Liver (tissue), 3 donors: ENCODE measurements at regions not wholly inside any gene's neighbourhood (a gene's known extent, or its start where the extent isn't known, plus 50 kb on each side); places are given as distances from the start of the nearest gene placed in this dataset.
"Not testable (repeated sequence)": the region's sequence is repeated elsewhere in the genome, so short reads cannot be mapped to it uniquely, and the experiment has no call there.

Experiments used
- FOXA2 ChIP-seq: IDR thresholded peaks from 2 replicates; pipeline ENCODE4 v1.6.1; 2016; ENCODE audit warnings: antibody characterized with exemption
- HNF4G ChIP-seq: IDR thresholded peaks from 2 replicates; pipeline ENCODE4 v1.6.1; 2016; ENCODE audit warnings: antibody characterized with exemption
- TAF1 ChIP-seq: conservative IDR thresholded peaks from 2 replicates; pipeline ENCODE4 v1.6.1; 2016; ENCODE audit warnings: antibody characterized with exemption, mild to moderate bottlenecking
- YY1 ChIP-seq: IDR thresholded peaks from 2 replicates; pipeline ENCODE4 v1.6.1; 2016; ENCODE audit warnings: antibody characterized with exemption, mild to moderate bottlenecking
- TF ChIP-seq, protein P1 (sequence below): fragments of 150-350 bp; IDR thresholded peaks from 2 replicates; pipeline ENCODE4 v1.5.1; 2017; ENCODE audit warnings: improper control_type of control experiment, low read depth, low read length; ENCODE audit not compliant: missing input control
- TF ChIP-seq, protein P2 (sequence below): IDR thresholded peaks from 2 replicates; pipeline ENCODE4 v1.6.1; 2016; ENCODE audit warnings: antibody characterized with exemption, mild to moderate bottlenecking
- TF ChIP-seq, protein P3 (sequence below): IDR thresholded peaks from 2 replicates; pipeline ENCODE4 v1.6.1; 2016; ENCODE audit warnings: antibody characterized with exemption
- donor health status: healthy.
- donor health status: healthy.

DNA sequence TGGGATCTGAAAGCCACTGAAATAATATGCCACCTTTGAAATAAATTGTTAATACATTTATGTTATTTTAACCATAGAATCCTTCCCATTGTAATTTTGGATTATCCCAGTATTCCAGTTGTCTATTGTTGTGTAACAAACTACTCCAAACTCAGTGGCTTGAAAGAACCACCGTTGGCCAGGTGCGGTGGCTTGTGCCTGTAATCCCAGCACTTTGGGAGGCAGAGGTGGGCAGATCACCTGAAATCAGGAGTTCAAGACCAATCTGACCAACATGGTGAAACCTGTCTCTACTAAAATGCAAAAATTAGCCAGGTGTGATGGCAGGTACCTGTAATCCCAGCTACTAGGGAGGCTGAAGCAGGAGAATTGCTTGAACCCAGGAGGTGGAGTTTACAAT lies 217.6 kb downstream of the IRX2 start:
- TF ChIP-seq, protein P1, sequence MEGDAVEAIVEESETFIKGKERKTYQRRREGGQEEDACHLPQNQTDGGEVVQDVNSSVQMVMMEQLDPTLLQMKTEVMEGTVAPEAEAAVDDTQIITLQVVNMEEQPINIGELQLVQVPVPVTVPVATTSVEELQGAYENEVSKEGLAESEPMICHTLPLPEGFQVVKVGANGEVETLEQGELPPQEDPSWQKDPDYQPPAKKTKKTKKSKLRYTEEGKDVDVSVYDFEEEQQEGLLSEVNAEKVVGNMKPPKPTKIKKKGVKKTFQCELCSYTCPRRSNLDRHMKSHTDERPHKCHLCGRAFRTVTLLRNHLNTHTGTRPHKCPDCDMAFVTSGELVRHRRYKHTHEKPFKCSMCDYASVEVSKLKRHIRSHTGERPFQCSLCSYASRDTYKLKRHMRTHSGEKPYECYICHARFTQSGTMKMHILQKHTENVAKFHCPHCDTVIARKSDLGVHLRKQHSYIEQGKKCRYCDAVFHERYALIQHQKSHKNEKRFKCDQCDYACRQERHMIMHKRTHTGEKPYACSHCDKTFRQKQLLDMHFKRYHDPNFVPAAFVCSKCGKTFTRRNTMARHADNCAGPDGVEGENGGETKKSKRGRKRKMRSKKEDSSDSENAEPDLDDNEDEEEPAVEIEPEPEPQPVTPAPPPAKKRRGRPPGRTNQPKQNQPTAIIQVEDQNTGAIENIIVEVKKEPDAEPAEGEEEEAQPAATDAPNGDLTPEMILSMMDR, result not testable (repeated sequence)
- TF ChIP-seq, protein P2, sequence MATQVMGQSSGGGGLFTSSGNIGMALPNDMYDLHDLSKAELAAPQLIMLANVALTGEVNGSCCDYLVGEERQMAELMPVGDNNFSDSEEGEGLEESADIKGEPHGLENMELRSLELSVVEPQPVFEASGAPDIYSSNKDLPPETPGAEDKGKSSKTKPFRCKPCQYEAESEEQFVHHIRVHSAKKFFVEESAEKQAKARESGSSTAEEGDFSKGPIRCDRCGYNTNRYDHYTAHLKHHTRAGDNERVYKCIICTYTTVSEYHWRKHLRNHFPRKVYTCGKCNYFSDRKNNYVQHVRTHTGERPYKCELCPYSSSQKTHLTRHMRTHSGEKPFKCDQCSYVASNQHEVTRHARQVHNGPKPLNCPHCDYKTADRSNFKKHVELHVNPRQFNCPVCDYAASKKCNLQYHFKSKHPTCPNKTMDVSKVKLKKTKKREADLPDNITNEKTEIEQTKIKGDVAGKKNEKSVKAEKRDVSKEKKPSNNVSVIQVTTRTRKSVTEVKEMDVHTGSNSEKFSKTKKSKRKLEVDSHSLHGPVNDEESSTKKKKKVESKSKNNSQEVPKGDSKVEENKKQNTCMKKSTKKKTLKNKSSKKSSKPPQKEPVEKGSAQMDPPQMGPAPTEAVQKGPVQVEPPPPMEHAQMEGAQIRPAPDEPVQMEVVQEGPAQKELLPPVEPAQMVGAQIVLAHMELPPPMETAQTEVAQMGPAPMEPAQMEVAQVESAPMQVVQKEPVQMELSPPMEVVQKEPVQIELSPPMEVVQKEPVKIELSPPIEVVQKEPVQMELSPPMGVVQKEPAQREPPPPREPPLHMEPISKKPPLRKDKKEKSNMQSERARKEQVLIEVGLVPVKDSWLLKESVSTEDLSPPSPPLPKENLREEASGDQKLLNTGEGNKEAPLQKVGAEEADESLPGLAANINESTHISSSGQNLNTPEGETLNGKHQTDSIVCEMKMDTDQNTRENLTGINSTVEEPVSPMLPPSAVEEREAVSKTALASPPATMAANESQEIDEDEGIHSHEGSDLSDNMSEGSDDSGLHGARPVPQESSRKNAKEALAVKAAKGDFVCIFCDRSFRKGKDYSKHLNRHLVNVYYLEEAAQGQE, result not testable (repeated sequence)
- TF ChIP-seq YY1, FOXA2, TAF1, HNF4G: not testable (repeated sequence)
- TF ChIP-seq, protein P3, sequence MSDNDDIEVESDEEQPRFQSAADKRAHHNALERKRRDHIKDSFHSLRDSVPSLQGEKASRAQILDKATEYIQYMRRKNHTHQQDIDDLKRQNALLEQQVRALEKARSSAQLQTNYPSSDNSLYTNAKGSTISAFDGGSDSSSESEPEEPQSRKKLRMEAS, result not testable (repeated sequence)
